IgD-negative memory B cell (primary cell): ENCODE measurements at regions not wholly inside any gene's neighbourhood (a gene's known extent, or its start where the extent isn't known, plus 50 kb on each side); places are given as distances from the start of the nearest gene placed in this dataset.

Experiments used
- H3K27ac Mint-ChIP-seq, 3 donors: one replicate each; pipeline ENCODE4 v1.8.0; 2020 to 2022; ENCODE audit warnings: mild to moderate bottlenecking in 3 of 3, mixed read lengths in 3 of 3, moderate library complexity in 1 of 3
- H3K27me3 Mint-ChIP-seq: one replicate; pipeline ENCODE4 v1.8.0; 2021; ENCODE audit warnings: mixed read lengths
- H3K36me3 Mint-ChIP-seq: one replicate; pipeline ENCODE4 v1.8.0; 2020; ENCODE audit warnings: mild to moderate bottlenecking, mixed read lengths
- H3K4me1 Mint-ChIP-seq, 3 donors: one replicate each; pipeline ENCODE4 v1.8.0; 2020 to 2022; ENCODE audit warnings: mixed read lengths in 3 of 3, mild to moderate bottlenecking in 1 of 3
- H3K4me3 Mint-ChIP-seq, 4 donors: one replicate each; pipeline ENCODE4 v1.8.0; 2020 to 2022; ENCODE audit warnings: mild to moderate bottlenecking in 4 of 4, mixed read lengths in 4 of 4, moderate library complexity in 3 of 4
- H3K9me3 Mint-ChIP-seq, 3 donors: one replicate each; pipeline ENCODE4 v1.8.0; 2020 to 2021; ENCODE audit warnings: mixed read lengths in 3 of 3, mild to moderate bottlenecking in 1 of 3

- Mint-ChIP-seq H3K4me3 (no peak overlapping the region), H3K27ac (no peak overlapping the region), H3K4me1 (peaks cover 0 to 3% (median 0%) of the 10 kb centered on the region in 3 donors), H3K9me3 (peaks cover 0 to 3% (median 0%) of the 10 kb centered on the region in 3 donors), H3K36me3 (no peaks in the 10 kb centered on the region), H3K27me3 (no peaks in the 10 kb centered on the region)
Observed at GRCh38 chr5:107196500-107197059, 474.2 kb downstream of the EFNA5 start.

GRCh38 chr5:107195890-107196395, 474.8 kb downstream of the EFNA5 start:
- peaks cover 0 to 3% (median 0%) of the 10 kb centered on the region in 3 donors for H3K9me3 Mint-ChIP-seq
- H3K27me3 Mint-ChIP-seq = no peaks in the 10 kb centered on the region
- no peaks in the 10 kb centered on the region for H3K36me3 Mint-ChIP-seq
- no peak overlapping the region for H3K4me3 Mint-ChIP-seq
- peaks cover 0 to 3% (median 0%) of the 10 kb centered on the region in 3 donors for H3K4me1 Mint-ChIP-seq
- H3K27ac Mint-ChIP-seq = no peak overlapping the region

GRCh38 chr5:107184871-107185270, 485.9 kb downstream of the EFNA5 start:
- no peak overlapping the region for H3K4me3 Mint-ChIP-seq
- no peak overlapping the region for H3K27ac Mint-ChIP-seq
- no peaks in the 10 kb centered on the region for H3K27me3 Mint-ChIP-seq
- no peaks in the 10 kb centered on the region for H3K36me3 Mint-ChIP-seq
- H3K9me3 Mint-ChIP-seq = peaks cover under 1 to 7% (median 2%) of the 10 kb centered on the region in 3 donors
- peaks cover 0 to 1% (median 0%) of the 10 kb centered on the region in 3 donors for H3K4me1 Mint-ChIP-seq

- peaks cover 0 to 1% (median 0%) of the 10 kb centered on the region in 3 donors for H3K4me1 Mint-ChIP-seq
- H3K27me3 Mint-ChIP-seq = no peaks in the 10 kb centered on the region
- peaks cover 2 to 7% (median 3%) of the 10 kb centered on the region in 3 donors for H3K9me3 Mint-ChIP-seq
- no peak overlapping the region for H3K27ac Mint-ChIP-seq
- no peaks in the 10 kb centered on the region for H3K36me3 Mint-ChIP-seq
- H3K4me3 Mint-ChIP-seq = no peak overlapping the region
Observed at GRCh38 chr5:107184066-107184465, 486.7 kb downstream of the EFNA5 start.

- Mint-ChIP-seq H3K4me3 (no peak overlapping the region), H3K27ac (no peak overlapping the region), H3K4me1 (no peaks in the 10 kb centered on the region), H3K27me3 (no peaks in the 10 kb centered on the region), H3K9me3 (peaks cover 3 to 7% (median 4%) of the 10 kb centered on the region in 3 donors), H3K36me3 (peaks cover 2% of the 10 kb centered on the region)
Observed at GRCh38 chr5:107170620-107171019, 500.1 kb downstream of the EFNA5 start.

GRCh38 chr5:107169867-107170266, 500.9 kb downstream of the EFNA5 start:
- Mint-ChIP-seq H3K4me1 (no peaks in the 10 kb centered on the region), H3K27ac (no peak overlapping the region), H3K27me3 (no peaks in the 10 kb centered on the region), H3K36me3 (peaks cover 2% of the 10 kb centered on the region), H3K4me3 (no peak overlapping the region), H3K9me3 (peaks cover 3 to 7% (median 4%) of the 10 kb centered on the region in 3 donors)

- no peak overlapping the region for H3K27ac Mint-ChIP-seq
- peaks cover 2% of the 10 kb centered on the region for H3K36me3 Mint-ChIP-seq
- H3K4me1 Mint-ChIP-seq = no peaks in the 10 kb centered on the region
- peaks cover 3 to 7% (median 4%) of the 10 kb centered on the region in 3 donors for H3K9me3 Mint-ChIP-seq
- no peaks in the 10 kb centered on the region for H3K27me3 Mint-ChIP-seq
- H3K4me3 Mint-ChIP-seq = no peak overlapping the region
Observed at GRCh38 chr5:107168848-107169752, 501.6 kb downstream of the EFNA5 start.

- peaks cover 2% of the 10 kb centered on the region for H3K36me3 Mint-ChIP-seq
- no peaks in the 10 kb centered on the region for H3K27me3 Mint-ChIP-seq
- peaks cover 3 to 7% (median 4%) of the 10 kb centered on the region in 3 donors for H3K9me3 Mint-ChIP-seq
- no peaks in the 10 kb centered on the region for H3K4me1 Mint-ChIP-seq
- no peak overlapping the region for H3K27ac Mint-ChIP-seq
- H3K4me3 Mint-ChIP-seq = no peak overlapping the region
Observed at GRCh38 chr5:107168086-107168485, 502.7 kb downstream of the EFNA5 start.

GRCh38 chr5:107165296-107165695, 505.4 kb downstream of the EFNA5 start:
- Mint-ChIP-seq H3K36me3 (no peaks in the 10 kb centered on the region), H3K27ac (no peak overlapping the region), H3K9me3 (peaks cover 6 to 8% (median 6%) of the 10 kb centered on the region in 3 donors), H3K4me3 (no peak overlapping the region), H3K27me3 (no peaks in the 10 kb centered on the region), H3K4me1 (no peaks in the 10 kb centered on the region)

GRCh38 chr5:107157809-107158208, 512.9 kb downstream of the EFNA5 start:
- Mint-ChIP-seq H3K4me3 (no peak overlapping the region), H3K9me3 (peaks cover 4 to 6% (median 4%) of the 10 kb centered on the region in 3 donors), H3K27ac (no peak overlapping the region), H3K4me1 (no peaks in the 10 kb centered on the region), H3K36me3 (no peaks in the 10 kb centered on the region), H3K27me3 (no peaks in the 10 kb centered on the region)

- Mint-ChIP-seq H3K36me3 (no peaks in the 10 kb centered on the region), H3K4me3 (no peak overlapping the region), H3K27ac (no peak overlapping the region), H3K9me3 (peaks cover 4 to 5% (median 4%) of the 10 kb centered on the region in 3 donors), H3K4me1 (no peaks in the 10 kb centered on the region), H3K27me3 (no peaks in the 10 kb centered on the region)
Observed at GRCh38 chr5:107155707-107156106, 515.0 kb downstream of the EFNA5 start.

GRCh38 chr5:107154593-107154992, 516.1 kb downstream of the EFNA5 start:
- Mint-ChIP-seq H3K27me3 (no peaks in the 10 kb centered on the region), H3K36me3 (no peaks in the 10 kb centered on the region)

GRCh38 chr5:107153283-107153682, 517.5 kb downstream of the EFNA5 start:
- no peak overlapping the region for H3K4me3 Mint-ChIP-seq

More at GRCh38 chr5:107154593-107154992, 516.1 kb downstream of the EFNA5 start:
- no peaks in the 10 kb centered on the region for H3K4me1 Mint-ChIP-seq
- no peak overlapping the region for H3K27ac Mint-ChIP-seq
- H3K9me3 Mint-ChIP-seq = no peaks in the 10 kb centered on the region
- no peak overlapping the region for H3K4me3 Mint-ChIP-seq

GRCh38 chr5:107149243-107150005, 521.3 kb downstream of the EFNA5 start:
- no peak overlapping the region for H3K27ac Mint-ChIP-seq
- H3K4me1 Mint-ChIP-seq = no peaks in the 10 kb centered on the region
- no peaks in the 10 kb centered on the region for H3K27me3 Mint-ChIP-seq

More at GRCh38 chr5:107153283-107153682, 517.5 kb downstream of the EFNA5 start:
- Mint-ChIP-seq H3K27me3 (no peaks in the 10 kb centered on the region), H3K4me1 (no peaks in the 10 kb centered on the region), H3K36me3 (no peaks in the 10 kb centered on the region), H3K27ac (no peak overlapping the region), H3K9me3 (no peaks in the 10 kb centered on the region)

GRCh38 chr5:107147589-107147988, 523.1 kb downstream of the EFNA5 start:
- H3K9me3 Mint-ChIP-seq = peaks cover 0 to 2% (median 0%) of the 10 kb centered on the region in 3 donors
- no peak overlapping the region for H3K27ac Mint-ChIP-seq
- H3K4me3 Mint-ChIP-seq = no peak overlapping the region
- no peaks in the 10 kb centered on the region for H3K27me3 Mint-ChIP-seq
- no peaks in the 10 kb centered on the region for H3K4me1 Mint-ChIP-seq
- H3K36me3 Mint-ChIP-seq = no peaks in the 10 kb centered on the region

More at GRCh38 chr5:107149243-107150005, 521.3 kb downstream of the EFNA5 start:
- Mint-ChIP-seq H3K4me3 (no peak overlapping the region), H3K9me3 (no peaks in the 10 kb centered on the region), H3K36me3 (no peaks in the 10 kb centered on the region)
